PC-9 (cell line): ENCODE measurements at regions not wholly inside any gene's neighbourhood (a gene's known extent, or its start where the extent isn't known, plus 50 kb on each side); places are given as distances from the start of the nearest gene placed in this dataset.
"Not testable (repeated sequence)": the region's sequence is repeated elsewhere in the genome, so short reads cannot be mapped to it uniquely, and the experiment has no call there.

ENCODE experiments used
- EZH2 ChIP-seq: fragments of 200-600 bp; sonication (generic); IDR thresholded peaks from 2 replicates; pipeline ENCODE4 v1.8.0; 2017; ENCODE audit warnings: antibody characterized with exemption, low read depth
- TF ChIP-seq, protein P1 (sequence below): fragments of 200-600 bp; sonication (generic); conservative IDR thresholded peaks from 2 replicates; pipeline ENCODE4 v1.6.1; 2017; ENCODE audit warnings: mixed run types, antibody characterized with exemption, mild to moderate bottlenecking, moderate library complexity

DNA sequence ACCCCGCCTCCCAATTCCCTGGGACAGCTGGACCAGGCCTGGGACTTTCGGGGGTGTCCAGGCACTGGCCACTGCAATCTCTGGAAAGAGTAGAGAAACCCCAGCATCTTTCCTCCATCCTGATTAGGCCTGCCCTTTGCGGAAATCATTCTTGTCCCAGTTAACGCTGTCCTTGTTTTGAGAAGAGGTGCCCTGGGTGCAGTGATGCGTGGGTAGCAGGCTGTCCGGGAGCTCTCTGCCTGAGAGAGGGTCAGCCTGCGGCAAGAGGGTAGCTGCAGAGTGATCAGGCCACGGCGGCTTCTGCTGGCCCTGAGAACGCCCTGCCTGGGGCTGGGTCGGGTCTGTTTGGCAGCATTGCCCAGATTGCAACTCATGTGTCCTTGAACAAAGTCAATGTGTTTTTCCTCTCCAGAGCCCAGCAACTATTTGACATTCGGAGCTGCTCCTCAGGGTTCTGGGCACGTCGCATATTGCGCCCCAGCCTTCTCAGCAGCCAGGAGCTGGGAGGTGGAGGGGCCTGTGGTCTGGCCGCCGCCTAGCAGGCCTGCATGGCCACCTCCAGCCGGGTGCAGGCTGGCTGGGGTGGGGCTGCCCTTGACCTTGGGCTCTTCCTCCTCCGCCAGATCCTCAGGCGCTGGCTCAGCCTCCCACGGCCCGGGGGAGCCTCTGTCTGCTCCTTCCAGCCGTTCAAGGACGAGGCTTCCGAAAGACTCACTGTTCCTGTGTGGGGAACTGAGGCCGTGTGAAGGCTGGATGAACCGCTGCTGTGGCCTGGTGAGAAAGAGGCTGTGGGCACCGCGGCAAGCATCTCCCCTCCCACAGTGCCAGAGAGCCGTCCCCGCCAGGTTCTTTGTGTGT is 150.1 kb upstream of the ZNF469 start:
- not testable (repeated sequence) for TF ChIP-seq EZH2
- TF ChIP-seq, protein P1, sequence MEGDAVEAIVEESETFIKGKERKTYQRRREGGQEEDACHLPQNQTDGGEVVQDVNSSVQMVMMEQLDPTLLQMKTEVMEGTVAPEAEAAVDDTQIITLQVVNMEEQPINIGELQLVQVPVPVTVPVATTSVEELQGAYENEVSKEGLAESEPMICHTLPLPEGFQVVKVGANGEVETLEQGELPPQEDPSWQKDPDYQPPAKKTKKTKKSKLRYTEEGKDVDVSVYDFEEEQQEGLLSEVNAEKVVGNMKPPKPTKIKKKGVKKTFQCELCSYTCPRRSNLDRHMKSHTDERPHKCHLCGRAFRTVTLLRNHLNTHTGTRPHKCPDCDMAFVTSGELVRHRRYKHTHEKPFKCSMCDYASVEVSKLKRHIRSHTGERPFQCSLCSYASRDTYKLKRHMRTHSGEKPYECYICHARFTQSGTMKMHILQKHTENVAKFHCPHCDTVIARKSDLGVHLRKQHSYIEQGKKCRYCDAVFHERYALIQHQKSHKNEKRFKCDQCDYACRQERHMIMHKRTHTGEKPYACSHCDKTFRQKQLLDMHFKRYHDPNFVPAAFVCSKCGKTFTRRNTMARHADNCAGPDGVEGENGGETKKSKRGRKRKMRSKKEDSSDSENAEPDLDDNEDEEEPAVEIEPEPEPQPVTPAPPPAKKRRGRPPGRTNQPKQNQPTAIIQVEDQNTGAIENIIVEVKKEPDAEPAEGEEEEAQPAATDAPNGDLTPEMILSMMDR, result not testable (repeated sequence)
